Activated CD8-positive, alpha-beta memory T cell treated with anti-CD3 and anti-CD28 coated beads, Interleukin-2, amount 10 ng/mL, durations not matched to agents 7 days and 5 days (primary cell): ENCODE measurements at regions not wholly inside any gene's neighbourhood (a gene's known extent, or its start where the extent isn't known, plus 50 kb on each side); places are given as distances from the start of the nearest gene placed in this dataset.

Experiments
- ATAC-seq: fragments of 150-1000 bp; cut with Tn5 transposase; one replicate; pipeline ENCODE4 v1.10.0; 2021; ENCODE audit warnings: moderate library complexity
- CTCF ChIA-PET: fragments of 350-600 bp; sonication (Branson Sonifier 250); formaldehyde crosslinking; loops from one replicate; lab custom pipeline; 2021; ENCODE audit warnings: antibody characterized with exemption; lab: Charles Lee
- DNase-seq: peaks from one replicate; pipeline ENCODE4 v3.0.0-alpha.2; 2020
- H3K27ac Mint-ChIP-seq: one replicate; pipeline ENCODE4 v1.8.0; 2021; ENCODE audit warnings: mild to moderate bottlenecking, mixed read lengths
- H3K27me3 Mint-ChIP-seq: one replicate; pipeline ENCODE4 v1.8.0; 2021; ENCODE audit warnings: mixed read lengths
- H3K36me3 Mint-ChIP-seq: one replicate; pipeline ENCODE4 v1.8.0; 2021; ENCODE audit warnings: mild to moderate bottlenecking, mixed read lengths
- H3K4me1 Mint-ChIP-seq: one replicate; pipeline ENCODE4 v1.8.0; 2021; ENCODE audit warnings: mixed read lengths
- H3K4me3 Mint-ChIP-seq: one replicate; pipeline ENCODE4 v1.8.0; 2021; ENCODE audit warnings: mild to moderate bottlenecking, moderate library complexity, mixed read lengths
- H3K9me3 Mint-ChIP-seq: one replicate; pipeline ENCODE4 v1.8.0; 2022; ENCODE audit warnings: low read depth, mixed read lengths

GRCh38 chr10:78739444-78740053 is 329.2 kb upstream of the ZMIZ1 start:
- no peak for ATAC-seq
- H3K27me3 Mint-ChIP-seq: peaks cover 11% of the 10 kb centered on the region

GRCh38 chr10:78740976-78741915 is 327.5 kb upstream of the ZMIZ1 start:
- Mint-ChIP-seq H3K4me1 (peaks cover 2% of the 10 kb centered on the region), H3K27ac (no peak overlapping the region), H3K4me3 (no peak overlapping the region), H3K36me3 (no peaks in the 10 kb centered on the region), H3K9me3 (no peaks in the 10 kb centered on the region), H3K27me3 (peaks cover 11% of the 10 kb centered on the region)
- DNase-seq (no peak), ATAC-seq (no peak)
- CTCF ChIA-PET: interaction anchor here (1.0 kb wide), 1 partner anchor 454 kb away, joined by 3 read pairs; no protein-coding TSS in a partner anchor

More at GRCh38 chr10:78739444-78740053, 329.2 kb upstream of the ZMIZ1 start:
- CTCF ChIA-PET: no interaction called here
- no peak for DNase-seq
- H3K9me3 Mint-ChIP-seq: no peaks in the 10 kb centered on the region
- H3K36me3 Mint-ChIP-seq: no peaks in the 10 kb centered on the region
- peaks cover 2% of the 10 kb centered on the region for H3K4me1 Mint-ChIP-seq
- H3K27ac Mint-ChIP-seq: no peak overlapping the region
- H3K4me3 Mint-ChIP-seq: no peak overlapping the region

GRCh38 chr10:78742406-78742729 is 326.4 kb upstream of the ZMIZ1 start:
- H3K27me3 Mint-ChIP-seq: peaks cover 11% of the 10 kb centered on the region
- H3K36me3 Mint-ChIP-seq: no peaks in the 10 kb centered on the region
- no peaks in the 10 kb centered on the region for H3K9me3 Mint-ChIP-seq
- ATAC-seq (no peak), DNase-seq (no peak)
- no peak overlapping the region for H3K27ac Mint-ChIP-seq
- H3K4me1 Mint-ChIP-seq: peaks cover 2% of the 10 kb centered on the region
- no peak overlapping the region for H3K4me3 Mint-ChIP-seq
- CTCF ChIA-PET: no interaction called here

GRCh38 chr10:78742730-78743615 is 325.8 kb upstream of the ZMIZ1 start:
- Mint-ChIP-seq H3K9me3 (no peaks in the 10 kb centered on the region), H3K4me1 (peaks cover 2% of the 10 kb centered on the region), H3K36me3 (no peaks in the 10 kb centered on the region), H3K27ac (no peak overlapping the region), H3K4me3 (no peak overlapping the region), H3K27me3 (peaks cover 11% of the 10 kb centered on the region)
- DNase-seq: no peak
- ATAC-seq: no peak
- CTCF ChIA-PET: no interaction called here

GRCh38 chr10:78744056-78744455 is 324.7 kb upstream of the ZMIZ1 start:
- no peaks in the 10 kb centered on the region for H3K9me3 Mint-ChIP-seq
- DNase-seq (no peak), ATAC-seq (no peak)
- CTCF ChIA-PET: interaction anchor here (0.8 kb wide), 1 partner anchor 451 kb away, joined by 3 read pairs; no protein-coding TSS in a partner anchor
- H3K4me1 Mint-ChIP-seq: peaks cover 2% of the 10 kb centered on the region
- no peaks in the 10 kb centered on the region for H3K36me3 Mint-ChIP-seq
- no peak overlapping the region for H3K4me3 Mint-ChIP-seq
- H3K27ac Mint-ChIP-seq: no peak overlapping the region
- H3K27me3 Mint-ChIP-seq: peaks cover 11% of the 10 kb centered on the region

- no peaks in the 10 kb centered on the region for H3K9me3 Mint-ChIP-seq
- no peak overlapping the region for H3K27ac Mint-ChIP-seq
- no peak for DNase-seq
- H3K4me1 Mint-ChIP-seq: peaks cover 2% of the 10 kb centered on the region
- H3K36me3 Mint-ChIP-seq: no peaks in the 10 kb centered on the region
- no peak overlapping the region for H3K4me3 Mint-ChIP-seq
- CTCF ChIA-PET: interaction anchor here (0.6 to 0.8 kb wide), 2 partner anchors 259 to 451 kb away, joined by 3 read pairs; no protein-coding TSS in a partner anchor
- peaks cover 12% of the 10 kb centered on the region for H3K27me3 Mint-ChIP-seq
- no peak for ATAC-seq
Observed at GRCh38 chr10:78744491-78745090, 324.2 kb upstream of the ZMIZ1 start.

GRCh38 chr10:78745441-78745840 is 323.3 kb upstream of the ZMIZ1 start:
- Mint-ChIP-seq H3K4me3 (no peak overlapping the region), H3K27ac (no peak overlapping the region), H3K9me3 (no peaks in the 10 kb centered on the region), H3K36me3 (no peaks in the 10 kb centered on the region), H3K27me3 (peaks cover 11% of the 10 kb centered on the region), H3K4me1 (peaks cover 2% of the 10 kb centered on the region)
- ATAC-seq (no peak), DNase-seq (no peak)
- CTCF ChIA-PET: no interaction called here

GRCh38 chr10:78746155-78746763 is 322.5 kb upstream of the ZMIZ1 start:
- H3K9me3 Mint-ChIP-seq: no peaks in the 10 kb centered on the region
- ATAC-seq (no peak), DNase-seq (no peak)
- peaks cover 2% of the 10 kb centered on the region for H3K4me1 Mint-ChIP-seq
- H3K4me3 Mint-ChIP-seq: no peak overlapping the region
- no peak overlapping the region for H3K27ac Mint-ChIP-seq
- H3K27me3 Mint-ChIP-seq: peaks cover 9% of the 10 kb centered on the region
- CTCF ChIA-PET: no interaction called here
- H3K36me3 Mint-ChIP-seq: no peaks in the 10 kb centered on the region

- H3K27ac Mint-ChIP-seq: no peak overlapping the region
Observed at GRCh38 chr10:78747401-78748234, 321.1 kb upstream of the ZMIZ1 start.

GRCh38 chr10:78748235-78748533 is 320.6 kb upstream of the ZMIZ1 start:
- DNase-seq (no peak), ATAC-seq (no peak)
- Mint-ChIP-seq H3K4me1 (no peaks in the 10 kb centered on the region), H3K27me3 (peaks cover 10% of the 10 kb centered on the region), H3K4me3 (no peak overlapping the region), H3K36me3 (no peaks in the 10 kb centered on the region), H3K9me3 (no peaks in the 10 kb centered on the region), H3K27ac (no peak overlapping the region)
- CTCF ChIA-PET: no interaction called here

More at GRCh38 chr10:78747401-78748234, 321.1 kb upstream of the ZMIZ1 start:
- ATAC-seq (no peak), DNase-seq (no peak)
- Mint-ChIP-seq H3K36me3 (no peaks in the 10 kb centered on the region), H3K27me3 (peaks cover 8% of the 10 kb centered on the region), H3K4me3 (no peak overlapping the region), H3K9me3 (no peaks in the 10 kb centered on the region), H3K4me1 (peaks cover 2% of the 10 kb centered on the region)
- CTCF ChIA-PET: no interaction called here

- H3K27ac Mint-ChIP-seq: no peak overlapping the region
- CTCF ChIA-PET: interaction anchor here (1.1 kb wide), 1 partner anchor 144 kb away, joined by 3 read pairs; no protein-coding TSS in a partner anchor
- ATAC-seq (no peak), DNase-seq (no peak)
- no peaks in the 10 kb centered on the region for H3K36me3 Mint-ChIP-seq
- H3K27me3 Mint-ChIP-seq: peaks cover 15% of the 10 kb centered on the region
- H3K4me3 Mint-ChIP-seq: no peak overlapping the region
- no peaks in the 10 kb centered on the region for H3K9me3 Mint-ChIP-seq
- no peaks in the 10 kb centered on the region for H3K4me1 Mint-ChIP-seq
Observed at GRCh38 chr10:78749200-78749599, 319.6 kb upstream of the ZMIZ1 start.

GRCh38 chr10:78749898-78750297 is 318.9 kb upstream of the ZMIZ1 start:
- Mint-ChIP-seq H3K9me3 (no peaks in the 10 kb centered on the region), H3K27me3 (peaks cover 17% of the 10 kb centered on the region), H3K4me1 (no peaks in the 10 kb centered on the region), H3K27ac (no peak overlapping the region), H3K4me3 (no peak overlapping the region), H3K36me3 (no peaks in the 10 kb centered on the region)
- DNase-seq: no peak
- no peak for ATAC-seq
- CTCF ChIA-PET: interaction anchor here (1.1 kb wide), 1 partner anchor 145 kb away, joined by 3 read pairs; no protein-coding TSS in a partner anchor
